Tibial nerve (tissue), 3 donors: ENCODE measurements at regions not wholly inside any gene's neighbourhood (a gene's known extent, or its start where the extent isn't known, plus 50 kb on each side); places are given as distances from the start of the nearest gene placed in this dataset.

ENCODE experiments used
- CTCF ChIP-seq, 5 experiments: fragments of 200-600 bp in 3 of 5; fragments of 450-650 bp in 2 of 5; sonication (generic) in 3 of 5; IDR thresholded peaks; one replicate each; pipeline ENCODE4 v1.5.1; 2016 to 2019; ENCODE audit warnings: antibody characterized with exemption in 5 of 5, mild to moderate bottlenecking in 3 of 5, moderate library complexity in 2 of 5
- POLR2A ChIP-seq, 2 donors: fragments of 450-650 bp; IDR thresholded peaks; one replicate each; pipeline ENCODE4 v1.6.1; 2017; ENCODE audit warnings: antibody characterized with exemption in 2 of 2, mild to moderate bottlenecking in 2 of 2, moderate library complexity in 2 of 2

- TF ChIP-seq CTCF (IDR thresholded peaks at IDR 0.05) (no peak), POLR2A (IDR thresholded peaks at IDR 0.05) (no peak)
Observed at GRCh38 chr6:154619146-154619545, 108.7 kb upstream of the CNKSR3 start.
